Heart left ventricle (tissue), 16 donors: ENCODE measurements at regions not wholly inside any gene's neighbourhood (a gene's known extent, or its start where the extent isn't known, plus 50 kb on each side); places are given as distances from the start of the nearest gene placed in this dataset.
A peak's percentile ranks its signal among the peaks of the same experiment; 100 is the strongest.

Experiments
- ATAC-seq, 4 donors: fragments of 200-7000 bp; cut with Tn5 transposase; one replicate each; pipeline ENCODE4 v1.9.1; 2020 to 2022; ENCODE audit warnings: moderate library complexity in 4 of 4, mild to moderate bottlenecking in 3 of 4, moderate number of reproducible peaks in 1 of 4
- DNase-seq, 5 donors: peaks; one replicate each; pipeline ENCODE4 v3.0.0-alpha.2; 2020
- H3K27ac ChIP-seq, 12 donors: fragments of 200-600 bp; sonication (generic) in 4 of 12; one replicate each; pipeline versions ENCODE4 v1.5.0 to v1.8.0; 2016 to 2022; ENCODE audit warnings: mild to moderate bottlenecking in 2 of 12
- H3K27me3 ChIP-seq, 9 donors: fragments of 200-600 bp; sonication (generic) in 2 of 9; one replicate each; pipeline versions ENCODE4 v1.5.1 to v1.8.0; 2016 to 2022; ENCODE audit warnings: mild to moderate bottlenecking in 3 of 9
- H3K36me3 ChIP-seq, 9 donors: fragments of 200-600 bp; sonication (generic) in 2 of 9; one replicate each; pipeline versions ENCODE4 v1.5.0 to v1.8.0; 2018 to 2022; ENCODE audit warnings: mild to moderate bottlenecking in 2 of 9
- H3K4me1 ChIP-seq, 12 donors: fragments of 200-600 bp; sonication (generic) in 4 of 12; one replicate each; pipeline versions ENCODE4 v1.5.0 to v1.8.0; 2016 to 2022; ENCODE audit warnings: mild to moderate bottlenecking in 3 of 12
- H3K4me3 ChIP-seq, 12 donors: fragments of 200-600 bp; sonication (generic) in 4 of 12; one replicate each; pipeline versions ENCODE4 v1.5.0 to v1.8.0; 2017 to 2022; ENCODE audit warnings: mild to moderate bottlenecking in 9 of 12, moderate library complexity in 4 of 12
- H3K9me3 ChIP-seq, 12 donors: fragments of 200-600 bp; sonication (generic) in 4 of 12; one replicate each; pipeline versions ENCODE4 v1.5.0 to v1.8.0; 2016 to 2022; ENCODE audit warnings: mild to moderate bottlenecking in 1 of 12
- CTCF ChIP-seq, 12 donors: fragments of 200-600 bp; sonication (generic) in 4 of 12; IDR thresholded peaks; one replicate each; pipeline versions ENCODE4 v1.5.0 to v1.8.0; 2018 to 2022; ENCODE audit warnings: antibody characterized with exemption in 12 of 12, mild to moderate bottlenecking in 5 of 12
- POLR2A ChIP-seq, 2 donors: fragments of 450-650 bp; IDR thresholded peaks; one replicate each; pipeline ENCODE4 v1.6.1; 2017; ENCODE audit warnings: antibody characterized with exemption in 2 of 2, mild to moderate bottlenecking in 2 of 2, moderate library complexity in 2 of 2
- WGBS, 4 donors: extraction: QIAGEN DNeasy Blood & Tissue Kit in 2 of 4; methylation state at CpG; one replicate each; pipeline versions ENCODE4 v1.1.5 to v1.1.7; 2013 to 2018; 5-methylcytosine and 5-hydroxymethylcytosine counted together
- intact Hi-C, 10 donors: fragments of 100-400 bp; cut with DNase I; formaldehyde crosslinking; loops; one replicate each; pipeline versions ENCODE4 v1.11.1 to v1.14.2; 2022
- donor health status: ischemic (EF 13 %, LVEDD 7.1; RV severe dilation, severe dysfunction).
- donor health status: healthy with polysubstance abuse.
- donor health status: DM: no; HTN: yes; CAD: no.
- donor health status: DM: no; HTN: no; CAD: no.
- donor health status: ischemic (EF 25% LVEDD 6.9; RV normal size, moderate dysfunction).
- donor health status: ischemic (EF 25% LVEDD 5.7; RV mildly dilated, moderate dysfunction).
- donor health status: healthy.
- donor health status: DM: yes; HTN: yes; CAD: no.
- donor health status: ischemic (EF 35%, LVEDD 5.7; RV mildly dilated, moderate dysfunction).
- donor health status: nonischemic (EF 11% LVEDD 7.7; RV severe dilation, severe dysfunction).
- donor health status: DM: yes; HTN: yes; CAD: no.
- donor health status: PGD.
- donor health status: ischemic (EF 29% LVEDD 5.4; RV normal size, mild dysfunction).
- donor health status: nonischemic (EF 23%, LVEDD 6.1; RV moderate dilation, normal function).

- no peaks in the 10 kb centered on the region for H3K36me3 ChIP-seq
- no peak for DNase-seq
- no peak for TF ChIP-seq POLR2A (IDR thresholded peaks at IDR 0.05)
- TF ChIP-seq CTCF (IDR thresholded peaks at IDR 0.05), result no peak
- peaks cover 0 to 8% (median 1%) of the 10 kb centered on the region in 12 donors for H3K4me1 ChIP-seq
- intact Hi-C loops, result no loop called here
- no peak for ATAC-seq
- 70 to 87% (median 83%) methylated on average over 3 of the region's 3 CpGs for WGBS, 4 donors
- no peaks in the 10 kb centered on the region for H3K27me3 ChIP-seq
- H3K4me3 ChIP-seq, result no peak overlapping the region
- H3K27ac ChIP-seq, result peak overlapping the region in 1 of 12 donors; percentile 11
- peaks cover 0 to 4% (median 0%) of the 10 kb centered on the region in 12 donors for H3K9me3 ChIP-seq
Measured at GRCh38 chr2:217684431-217685254, 318.2 kb downstream of the TNS1 start.

GRCh38 chr2:217683106-217683870 is 319.5 kb downstream of the TNS1 start:
- peaks cover 0 to 4% (median 0%) of the 10 kb centered on the region in 12 donors for H3K9me3 ChIP-seq
- H3K27me3 ChIP-seq, result no peaks in the 10 kb centered on the region
- intact Hi-C loops, result no loop called here
- WGBS, 4 donors, result 87 to 100% (median 94%) methylated on average over 1 of the region's 1 CpG
- TF ChIP-seq POLR2A (IDR thresholded peaks at IDR 0.05), result no peak
- no peak for TF ChIP-seq CTCF (IDR thresholded peaks at IDR 0.05)
- no peaks in the 10 kb centered on the region for H3K36me3 ChIP-seq
- H3K27ac ChIP-seq, result no peak overlapping the region
- H3K4me1 ChIP-seq, result peaks cover 0 to 6% (median 1%) of the 10 kb centered on the region in 12 donors
- DNase-seq (no peak), ATAC-seq (no peak)
- no peak overlapping the region for H3K4me3 ChIP-seq

GRCh38 chr2:217681791-217682190 is 321.0 kb downstream of the TNS1 start:
- intact Hi-C loops, result no loop called here
- peaks cover 0 to 4% (median 0%) of the 10 kb centered on the region in 12 donors for H3K9me3 ChIP-seq
- no peaks in the 10 kb centered on the region for H3K36me3 ChIP-seq
- ATAC-seq, result no peak
- TF ChIP-seq CTCF (IDR thresholded peaks at IDR 0.05) (no peak), POLR2A (IDR thresholded peaks at IDR 0.05) (no peak)
- H3K27me3 ChIP-seq, result no peaks in the 10 kb centered on the region
- H3K4me1 ChIP-seq, result peaks cover 0 to 6% (median 1%) of the 10 kb centered on the region in 12 donors
- H3K27ac ChIP-seq, result no peak overlapping the region
- no peak overlapping the region for H3K4me3 ChIP-seq
- no peak for DNase-seq

GRCh38 chr2:217680381-217680780 is 322.4 kb downstream of the TNS1 start:
- WGBS, 4 donors, result 93 to 96% (median 96%) methylated on average over 2 of the region's 2 CpGs
- ATAC-seq, result no peak

More at GRCh38 chr2:217680381-217680780, 322.4 kb downstream of the TNS1 start:
- Histone ChIP-seq H3K27me3 (no peaks in the 10 kb centered on the region), H3K4me1 (peaks cover 0 to 3% (median 0%) of the 10 kb centered on the region in 12 donors), H3K9me3 (peaks cover 0 to 4% (median 0%) of the 10 kb centered on the region in 12 donors), H3K4me3 (no peak overlapping the region), H3K36me3 (no peaks in the 10 kb centered on the region), H3K27ac (no peak overlapping the region)
- TF ChIP-seq CTCF (IDR thresholded peaks at IDR 0.05), result no peak
- TF ChIP-seq POLR2A (IDR thresholded peaks at IDR 0.05), result no peak
- DNase-seq, result no peak
- intact Hi-C loops, result no loop called here
